Loucy (cell line): ENCODE measurements at regions not wholly inside any gene's neighbourhood (a gene's known extent, or its start where the extent isn't known, plus 50 kb on each side); places are given as distances from the start of the nearest gene placed in this dataset.
A peak's percentile ranks its signal among the peaks of the same experiment; 100 is the strongest.
"Not testable (repeated sequence)": the region's sequence is repeated elsewhere in the genome, so short reads cannot be mapped to it uniquely, and the experiment has no call there.

ENCODE experiments used
- H2AFZ ChIP-seq: fragments of 200-600 bp; sonication (generic); 2 replicates; pipeline ENCODE4 v1.6.0; 2016; ENCODE audit warnings: antibody characterized with exemption, mild to moderate bottlenecking, low read length, moderate library complexity
- H3F3A ChIP-seq: fragments of 200-600 bp; 2 replicates; pipeline ENCODE4 v1.6.0; 2016; ENCODE audit warnings: antibody characterized with exemption, low read depth, mild to moderate bottlenecking
- H3K27me3 ChIP-seq: fragments of 200-600 bp; sonication (generic); 2 replicates; pipeline ENCODE4 v1.6.1; 2014; ENCODE audit warnings: low read length, mild to moderate bottlenecking; ENCODE audit not compliant: insufficient read depth, poor library complexity, severe bottlenecking
- H3K36me3 ChIP-seq: fragments of 200-600 bp; sonication (generic); 2 replicates; pipeline ENCODE4 v1.6.1; 2016; ENCODE audit warnings: low read length; ENCODE audit not compliant: insufficient read depth
- H3K4me1 ChIP-seq: fragments of 200-600 bp; sonication (generic); 2 replicates; pipeline ENCODE4 v1.5.1; 2014; ENCODE audit warnings: low read length, mild to moderate bottlenecking; ENCODE audit not compliant: insufficient read depth, poor library complexity, severe bottlenecking
- H3K4me2 ChIP-seq: fragments of 200-600 bp; sonication (generic); 2 replicates; pipeline ENCODE4 v1.6.0; 2014; ENCODE audit warnings: antibody characterized with exemption, low read length, low read depth, mild to moderate bottlenecking; ENCODE audit not compliant: poor library complexity, severe bottlenecking
- H3K4me3 ChIP-seq: fragments of 200-600 bp; sonication (generic); 2 replicates; pipeline ENCODE4 v1.5.1; 2014; ENCODE audit warnings: low read length, mild to moderate bottlenecking, mixed read lengths; ENCODE audit not compliant: poor library complexity, severe bottlenecking
- H3K79me2 ChIP-seq: fragments of 200-600 bp; sonication (generic); 2 replicates; pipeline ENCODE4 v1.6.1; 2014; ENCODE audit warnings: low read length; ENCODE audit not compliant: insufficient read depth
- H3K9ac ChIP-seq: fragments of 200-600 bp; sonication (generic); 2 replicates; pipeline ENCODE4 v1.6.0; 2014; ENCODE audit warnings: mild to moderate bottlenecking, low read depth, low read length, moderate library complexity; ENCODE audit not compliant: poor library complexity, severe bottlenecking
- H3K9me2 ChIP-seq: fragments of 200-600 bp; sonication (generic); replicated peaks from 2 replicates; pipeline ENCODE4 v1.6.1; 2016; ENCODE audit warnings: low read depth, low read length, mixed read lengths
- H3K9me3 ChIP-seq: fragments of 200-600 bp; sonication (generic); 2 replicates; pipeline ENCODE4 v1.6.1; 2014; ENCODE audit warnings: mild to moderate bottlenecking, antibody characterized with exemption, low read length, low read depth; ENCODE audit not compliant: insufficient read depth
- H4K20me1 ChIP-seq: fragments of 200-600 bp; sonication (generic); 2 replicates; pipeline ENCODE4 v1.6.0; 2014; ENCODE audit warnings: antibody characterized with exemption, low read length, mild to moderate bottlenecking; ENCODE audit not compliant: insufficient read depth, poor library complexity, severe bottlenecking
- TF ChIP-seq, protein P1 (sequence below): fragments of 200-600 bp; sonication (generic); conservative IDR thresholded peaks from 2 replicates; pipeline ENCODE4 v1.5.1; 2014; ENCODE audit warnings: mild to moderate bottlenecking, antibody characterized with exemption, low read length

DNA sequence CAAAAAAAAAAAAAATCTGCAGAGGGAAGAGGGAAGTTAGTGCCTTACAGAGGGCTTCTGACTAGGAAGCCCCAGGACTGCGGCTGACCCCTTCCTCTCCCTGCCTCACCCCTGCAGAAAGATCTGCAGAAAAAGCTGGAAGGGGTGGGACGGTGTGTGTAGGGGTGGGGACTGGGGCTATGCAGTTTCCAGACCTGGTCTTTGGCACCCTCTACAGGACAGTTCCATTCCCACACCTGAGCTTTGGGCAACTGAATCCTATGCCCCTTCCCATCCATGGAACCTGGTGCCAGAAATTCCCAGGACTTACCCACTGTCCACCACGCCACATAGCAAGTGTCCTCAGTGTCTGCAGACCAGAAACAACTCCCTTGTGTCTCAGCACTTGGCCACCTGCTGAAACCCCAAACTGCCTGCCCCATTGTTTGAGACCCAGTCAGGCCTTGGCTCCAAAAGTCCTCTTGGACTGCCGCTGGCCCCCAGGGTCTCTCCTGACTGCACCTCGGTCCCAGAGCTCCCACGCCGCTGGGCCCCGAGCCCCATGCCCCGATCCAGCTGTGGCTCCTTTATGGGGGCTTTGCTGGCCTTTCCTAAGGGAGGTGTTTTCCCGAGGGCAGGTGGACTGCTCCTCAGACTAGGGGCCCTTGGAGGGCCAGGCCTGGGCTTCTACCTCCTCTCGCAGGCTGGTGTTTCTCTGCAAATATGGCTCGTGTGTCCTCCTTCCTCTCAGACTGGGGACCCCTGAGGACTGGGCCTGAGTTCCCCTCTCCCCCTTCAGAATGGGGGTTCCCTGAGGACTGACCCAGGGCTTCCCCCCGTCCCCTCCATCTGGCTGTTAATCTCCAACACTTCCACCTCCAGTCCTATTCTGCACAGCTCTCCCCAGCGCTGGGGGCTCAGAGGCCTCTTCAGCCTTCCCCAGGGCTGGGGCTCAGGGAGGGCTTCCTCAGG lies 284.9 kb upstream of the TEKT4 start:
- H3K9me3 ChIP-seq, H3K4me2 ChIP-seq, H4K20me1 ChIP-seq, H3K9ac ChIP-seq, H3K4me3 ChIP-seq, H3F3A ChIP-seq, H3K36me3 ChIP-seq, H3K27me3 ChIP-seq, H3K9me2 ChIP-seq, H3K4me1 ChIP-seq, H2AFZ ChIP-seq, H3K79me2 ChIP-seq: not testable (repeated sequence)
- TF ChIP-seq, protein P1, sequence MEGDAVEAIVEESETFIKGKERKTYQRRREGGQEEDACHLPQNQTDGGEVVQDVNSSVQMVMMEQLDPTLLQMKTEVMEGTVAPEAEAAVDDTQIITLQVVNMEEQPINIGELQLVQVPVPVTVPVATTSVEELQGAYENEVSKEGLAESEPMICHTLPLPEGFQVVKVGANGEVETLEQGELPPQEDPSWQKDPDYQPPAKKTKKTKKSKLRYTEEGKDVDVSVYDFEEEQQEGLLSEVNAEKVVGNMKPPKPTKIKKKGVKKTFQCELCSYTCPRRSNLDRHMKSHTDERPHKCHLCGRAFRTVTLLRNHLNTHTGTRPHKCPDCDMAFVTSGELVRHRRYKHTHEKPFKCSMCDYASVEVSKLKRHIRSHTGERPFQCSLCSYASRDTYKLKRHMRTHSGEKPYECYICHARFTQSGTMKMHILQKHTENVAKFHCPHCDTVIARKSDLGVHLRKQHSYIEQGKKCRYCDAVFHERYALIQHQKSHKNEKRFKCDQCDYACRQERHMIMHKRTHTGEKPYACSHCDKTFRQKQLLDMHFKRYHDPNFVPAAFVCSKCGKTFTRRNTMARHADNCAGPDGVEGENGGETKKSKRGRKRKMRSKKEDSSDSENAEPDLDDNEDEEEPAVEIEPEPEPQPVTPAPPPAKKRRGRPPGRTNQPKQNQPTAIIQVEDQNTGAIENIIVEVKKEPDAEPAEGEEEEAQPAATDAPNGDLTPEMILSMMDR, result peak; percentile 23; the same call in 1 of the 2 replicates

DNA sequence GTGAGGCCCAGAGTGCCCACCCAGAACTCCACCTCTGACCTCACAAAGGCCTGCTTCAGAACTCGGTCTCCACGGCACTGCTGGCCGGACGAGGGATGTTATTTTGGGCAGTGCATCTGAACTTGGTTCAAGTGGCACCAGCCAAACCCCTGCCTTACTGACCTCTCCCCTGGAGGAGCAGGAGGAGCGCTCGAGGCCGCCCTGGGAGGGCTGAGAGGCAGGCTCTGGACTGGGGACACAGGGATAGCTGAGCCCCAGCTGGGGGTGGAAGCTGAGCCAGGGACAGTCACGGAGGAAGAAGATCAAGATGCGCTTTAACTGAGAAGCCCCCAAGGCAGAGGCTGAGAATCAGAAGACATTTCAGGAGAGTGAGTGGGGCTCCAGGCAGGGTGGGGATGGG lies 284.2 kb upstream of the TEKT4 start:
- H2AFZ ChIP-seq, H3K79me2 ChIP-seq: not testable (repeated sequence)

DNA sequence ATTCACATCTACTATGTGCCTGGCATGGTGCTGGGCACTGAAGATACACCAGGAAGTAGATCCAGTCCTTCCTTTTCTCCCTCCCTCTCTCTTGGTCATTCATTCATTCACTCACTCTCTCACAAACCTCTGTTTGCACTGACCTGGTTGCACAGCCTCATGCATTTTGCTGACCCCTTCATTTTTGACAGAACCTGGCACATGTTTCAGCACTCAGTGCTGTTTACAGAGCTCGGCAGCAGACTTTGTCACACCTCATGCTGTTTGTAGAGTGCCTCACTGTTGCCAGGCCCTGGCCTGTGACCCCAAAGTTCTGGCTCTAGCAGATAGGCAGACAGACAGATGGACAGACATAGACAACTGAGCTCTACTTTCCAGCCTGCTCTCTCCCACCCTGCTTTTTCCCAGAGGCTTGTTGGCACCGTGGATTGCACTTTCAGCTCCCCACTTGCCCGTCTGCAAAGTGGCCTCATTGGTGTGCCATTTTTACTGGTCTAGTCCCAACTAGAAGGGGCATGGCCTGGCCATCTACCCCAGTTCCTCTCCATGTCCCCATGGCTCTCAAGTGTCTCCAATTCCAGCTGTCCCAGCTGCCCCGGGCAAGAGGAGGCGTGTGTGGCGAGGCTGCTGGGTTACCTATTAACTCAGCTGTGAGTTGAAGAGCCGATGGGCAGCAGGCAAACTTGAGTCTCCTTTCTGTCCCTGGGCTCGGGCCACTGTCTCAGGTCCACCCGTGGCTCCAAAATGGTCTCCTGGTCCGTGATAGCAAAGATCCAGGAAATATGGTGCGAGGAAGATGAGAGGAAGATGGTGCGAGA lies 277.0 kb upstream of the TEKT4 start:
- H3K27me3 ChIP-seq, H3K9me2 ChIP-seq, H3K36me3 ChIP-seq, H3K79me2 ChIP-seq, H2AFZ ChIP-seq, H4K20me1 ChIP-seq, H3F3A ChIP-seq, H3K9ac ChIP-seq, H3K9me3 ChIP-seq, H3K4me2 ChIP-seq, H3K4me3 ChIP-seq, H3K4me1 ChIP-seq: not testable (repeated sequence)

More for the DNA sequence above, 284.2 kb upstream of the TEKT4 start:
- H3K9me2 ChIP-seq, H4K20me1 ChIP-seq, H3K9ac ChIP-seq, H3K9me3 ChIP-seq, H3K36me3 ChIP-seq, H3F3A ChIP-seq, H3K27me3 ChIP-seq, H3K4me1 ChIP-seq, H3K4me2 ChIP-seq, H3K4me3 ChIP-seq: not testable (repeated sequence)

- not testable (repeated sequence) for H3K4me1 ChIP-seq, H2AFZ ChIP-seq, H4K20me1 ChIP-seq, H3K4me2 ChIP-seq, H3K79me2 ChIP-seq, H3K9me3 ChIP-seq, H3K9me2 ChIP-seq, H3K4me3 ChIP-seq, H3K36me3 ChIP-seq, H3K27me3 ChIP-seq, H3F3A ChIP-seq, H3K9ac ChIP-seq
These were observed 275.3 kb upstream of the TEKT4 start for GRCh38 chr2:94595956-94596355.

- H3K36me3 ChIP-seq, H3K4me3 ChIP-seq, H3K27me3 ChIP-seq, H2AFZ ChIP-seq, H3K9me2 ChIP-seq, H3K79me2 ChIP-seq, H3K4me2 ChIP-seq, H4K20me1 ChIP-seq, H3F3A ChIP-seq, H3K9ac ChIP-seq, H3K4me1 ChIP-seq, H3K9me3 ChIP-seq: not testable (repeated sequence)
These were observed 273.0 kb upstream of the TEKT4 start for GRCh38 chr2:94598075-94598713.

DNA sequence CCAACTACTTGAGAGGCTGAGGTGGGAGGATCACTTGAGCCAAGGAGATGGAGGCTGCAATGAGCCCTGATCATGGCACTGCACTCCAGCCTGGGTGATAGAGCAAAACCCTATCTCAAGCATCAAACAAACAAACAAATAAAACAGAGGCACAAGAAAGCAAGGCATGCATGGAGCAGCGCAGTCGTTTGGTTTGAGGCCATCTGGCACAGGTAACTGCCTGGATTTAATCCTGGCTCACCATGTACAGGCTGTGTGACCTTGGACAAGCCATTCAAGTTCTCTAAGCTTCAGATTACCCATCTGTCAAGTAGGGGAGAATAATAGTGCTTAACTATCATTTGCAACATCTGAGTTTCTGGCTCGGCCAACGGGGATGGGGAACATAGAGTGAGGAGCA lies 270.3 kb upstream of the TEKT4 start:
- not testable (repeated sequence) for H3K27me3 ChIP-seq, H3K4me1 ChIP-seq, H3K9me2 ChIP-seq, H3K79me2 ChIP-seq, H3F3A ChIP-seq, H3K4me2 ChIP-seq, H2AFZ ChIP-seq, H4K20me1 ChIP-seq, H3K9ac ChIP-seq, H3K36me3 ChIP-seq, H3K4me3 ChIP-seq, H3K9me3 ChIP-seq
